Daoy (cell line): ENCODE measurements at regions not wholly inside any gene's neighbourhood (a gene's known extent, or its start where the extent isn't known, plus 50 kb on each side); places are given as distances from the start of the nearest gene placed in this dataset.
A peak's percentile ranks its signal among the peaks of the same experiment; 100 is the strongest.
"Not testable (repeated sequence)": the region's sequence is repeated elsewhere in the genome, so short reads cannot be mapped to it uniquely, and the experiment has no call there.

ENCODE experiments used
- DNase-seq: peaks from one replicate; pipeline ENCODE4 v3.0.0-alpha.2; 2015; ENCODE audit warnings: low read depth

DNA sequence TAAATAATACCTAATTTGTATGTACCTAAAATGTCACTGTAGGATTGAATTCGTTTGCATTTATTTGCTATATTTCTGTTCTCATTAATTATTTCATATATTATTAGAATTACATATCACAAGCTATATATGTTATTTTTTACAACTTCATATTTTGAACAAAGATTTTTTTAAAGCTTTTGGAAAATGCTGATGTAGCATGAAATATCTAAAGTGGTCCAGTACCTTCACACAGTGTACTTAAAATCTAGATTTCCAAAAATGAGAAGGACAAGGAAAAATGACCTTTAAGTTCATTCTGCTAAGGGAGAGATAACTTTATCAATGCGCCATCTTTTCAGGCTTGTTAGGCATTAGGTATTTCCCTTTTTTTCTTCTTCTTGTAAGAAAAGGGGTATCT, 71.8 kb downstream of the LARP7 start:
- DNase-seq, result no peak

DNA sequence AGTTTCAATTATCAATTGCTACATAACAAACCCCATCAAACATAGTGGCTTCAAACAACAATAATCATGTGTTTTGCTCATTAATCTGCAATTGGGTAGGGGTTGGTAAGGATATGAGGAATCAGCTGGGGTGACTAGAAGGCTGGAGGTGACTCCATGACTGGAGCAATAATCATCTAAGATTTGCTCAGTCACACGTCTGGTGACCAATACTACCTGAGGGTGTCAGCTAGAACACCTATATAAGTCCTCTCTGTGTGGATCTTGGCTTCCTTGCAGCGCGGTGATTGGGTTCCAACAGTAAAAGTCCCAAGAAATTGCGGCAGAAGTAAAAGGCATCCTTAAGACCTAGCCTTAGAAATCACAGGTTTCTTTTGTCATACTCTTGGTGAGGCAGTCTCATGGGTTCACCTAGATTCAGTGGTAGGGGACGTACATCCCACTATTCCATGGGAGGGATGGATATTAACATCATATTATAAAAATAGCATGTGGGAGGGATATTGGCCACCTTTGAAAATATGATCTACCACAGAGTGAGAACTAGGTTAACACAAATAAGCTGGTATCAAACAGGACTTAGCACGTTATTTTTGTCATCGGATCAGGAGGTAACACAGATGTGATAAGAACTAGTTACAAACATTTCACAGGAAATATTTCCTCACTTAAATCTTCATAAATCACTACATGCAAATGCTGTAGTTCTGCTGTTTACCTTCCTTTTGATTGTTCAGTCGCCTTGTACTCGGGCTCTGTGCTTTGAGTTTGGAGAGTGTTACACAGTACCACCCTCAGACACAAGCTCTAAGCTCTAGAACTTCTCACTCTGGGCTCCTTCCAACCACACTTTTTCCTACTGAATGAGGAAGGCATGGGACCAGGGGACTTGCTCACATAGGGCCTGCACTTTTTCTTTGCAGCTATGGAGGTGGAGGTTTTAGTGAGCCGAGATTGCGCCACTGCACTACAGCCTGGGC, 78.3 kb downstream of the LARP7 start:
- DNase-seq, result no peak

DNA sequence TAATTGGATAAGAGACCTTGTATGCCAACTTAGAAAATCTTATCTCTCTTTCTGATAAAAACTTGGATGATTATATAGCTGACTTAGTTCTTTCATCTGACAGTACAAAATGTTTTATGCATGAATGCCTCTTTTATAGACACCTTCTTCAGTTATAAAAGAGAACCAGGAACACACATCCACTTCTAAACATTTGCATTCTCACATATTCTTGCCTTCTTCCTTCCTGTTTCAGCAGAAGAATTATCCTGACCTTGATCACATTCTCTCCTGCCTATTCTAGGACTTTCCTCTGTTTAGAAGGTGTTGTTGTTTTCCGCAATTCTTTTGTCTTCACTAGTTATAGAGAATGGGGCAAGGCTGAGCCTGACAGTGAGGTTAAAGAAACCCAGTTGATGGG, 80.9 kb downstream of the LARP7 start:
- DNase-seq, result no peak

DNA sequence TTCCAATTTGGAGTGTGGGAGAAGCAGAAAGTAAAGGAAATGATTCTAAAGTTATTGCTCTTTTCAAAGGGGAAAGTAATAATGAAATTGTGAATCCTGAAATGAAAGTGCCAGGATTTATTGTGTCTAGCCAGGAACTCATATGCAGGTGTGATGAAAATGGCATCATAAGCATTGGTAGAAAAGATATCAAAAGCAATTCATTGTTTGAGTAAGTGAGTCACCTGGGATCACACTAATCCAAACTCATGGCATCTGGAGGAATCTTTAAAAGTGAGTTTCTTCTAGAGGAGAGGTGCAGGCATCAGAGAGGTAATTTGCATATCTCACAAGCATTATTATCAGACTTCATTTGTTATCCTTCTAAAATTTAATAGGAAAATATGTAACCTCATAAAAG, 84.7 kb downstream of the LARP7 start:
- no peak for DNase-seq

GRCh38 chr4:112726041-112726440, 89.1 kb downstream of the LARP7 start:
- DNase-seq, result no peak

DNA sequence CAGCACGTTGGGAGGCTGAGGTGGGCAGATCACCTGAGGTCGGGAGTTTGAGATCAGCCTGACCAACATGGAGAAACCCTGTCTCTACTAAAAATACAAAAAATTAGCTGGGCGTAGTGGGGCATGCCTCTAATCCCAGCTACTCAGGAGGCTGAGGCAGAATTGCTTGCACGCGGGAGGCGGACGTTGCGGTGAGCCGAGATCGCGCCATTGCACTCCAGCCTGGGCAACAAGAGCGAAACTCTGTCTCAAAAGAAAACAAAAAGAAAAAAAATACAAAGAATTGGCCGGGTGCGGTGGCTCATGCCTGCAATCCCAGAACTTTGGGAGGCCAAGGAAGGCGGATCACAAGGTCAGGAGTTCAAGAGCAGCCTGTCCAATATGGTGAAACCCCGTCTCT, 90.8 kb downstream of the LARP7 start:
- DNase-seq, result not testable (repeated sequence)

DNA sequence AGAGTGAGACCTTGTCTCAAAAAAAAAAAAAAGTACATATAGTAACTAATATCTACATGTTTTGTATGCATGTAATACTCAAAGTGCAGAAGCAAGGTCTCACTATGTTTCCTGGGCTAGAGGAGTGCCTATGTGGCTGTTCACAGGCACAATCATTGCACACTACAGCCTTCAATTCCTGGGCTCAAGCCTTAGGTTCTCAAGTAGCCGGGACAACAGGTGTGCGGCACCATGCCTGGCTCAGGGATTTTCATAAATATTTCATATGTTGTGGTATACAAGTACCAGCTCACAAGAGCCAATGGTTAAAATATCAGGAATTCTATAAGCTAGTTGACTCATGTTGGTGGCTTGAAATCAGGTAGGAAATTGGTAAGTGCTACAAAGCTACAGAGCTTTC, 94.8 kb downstream of the LARP7 start:
- no peak for DNase-seq

- no peak for DNase-seq
These were observed 95.2 kb downstream of the LARP7 start for GRCh38 chr4:112732142-112732541.

DNA sequence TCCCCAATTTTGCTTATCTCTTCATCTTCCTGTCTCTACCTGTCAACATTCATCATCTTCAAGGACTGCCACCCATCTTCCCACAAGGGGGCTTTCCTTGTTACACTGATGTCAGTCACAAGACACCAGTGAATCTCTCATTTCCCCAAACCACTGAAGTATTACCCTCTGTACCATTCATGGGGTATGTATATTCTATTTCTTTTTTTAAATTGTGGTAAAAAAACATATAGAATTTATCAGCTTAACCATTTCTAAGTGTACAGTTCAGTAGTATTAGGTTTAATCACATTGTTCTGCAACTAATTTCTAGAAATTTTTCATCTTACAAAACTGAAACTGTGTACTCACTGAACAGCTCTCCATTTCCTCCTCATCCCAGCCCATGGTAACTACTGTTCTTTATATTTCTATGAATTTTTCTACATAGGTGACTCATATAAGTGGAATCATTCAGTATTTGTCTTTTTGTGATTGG, 98.6 kb downstream of the LARP7 start:
- DNase-seq, result no peak

DNA sequence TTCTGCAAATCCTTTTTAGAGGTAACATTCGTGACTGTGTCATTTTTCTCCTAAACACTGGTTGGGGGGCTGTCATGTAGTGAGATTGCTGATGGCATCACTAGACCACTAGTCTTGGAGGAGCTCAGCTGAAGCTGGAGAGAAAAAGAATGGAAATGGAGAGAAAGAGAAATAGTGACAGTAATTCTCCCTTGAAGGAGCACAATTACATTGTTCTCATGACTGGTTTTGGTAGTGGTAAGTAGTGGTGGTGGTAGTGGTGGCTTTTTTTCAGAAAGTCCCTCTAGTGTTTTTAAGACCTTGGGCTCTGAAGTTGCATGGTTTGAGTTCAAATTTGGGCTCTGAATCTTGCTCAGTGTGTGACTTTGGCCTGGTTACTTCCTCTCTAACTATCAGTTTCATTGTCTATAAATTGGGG, 99.8 kb downstream of the LARP7 start:
- DNase-seq, result no peak

- DNase-seq, result no peak
These were observed 102.5 kb downstream of the LARP7 start for GRCh38 chr4:112739442-112739841.

- DNase-seq, result peak; percentile 30
These were observed 110.1 kb downstream of the LARP7 start for GRCh38 chr4:112747036-112747435.

GRCh38 chr4:112748352-112748878, 111.5 kb downstream of the LARP7 start:
- DNase-seq, result no peak

GRCh38 chr4:112750749-112751148, 113.8 kb downstream of the LARP7 start:
- not testable (repeated sequence) for DNase-seq

GRCh38 chr4:112751447-112751846, 114.5 kb downstream of the LARP7 start:
- DNase-seq, result no peak

GRCh38 chr4:112752061-112752460, 115.1 kb downstream of the LARP7 start:
- DNase-seq, result no peak

DNA sequence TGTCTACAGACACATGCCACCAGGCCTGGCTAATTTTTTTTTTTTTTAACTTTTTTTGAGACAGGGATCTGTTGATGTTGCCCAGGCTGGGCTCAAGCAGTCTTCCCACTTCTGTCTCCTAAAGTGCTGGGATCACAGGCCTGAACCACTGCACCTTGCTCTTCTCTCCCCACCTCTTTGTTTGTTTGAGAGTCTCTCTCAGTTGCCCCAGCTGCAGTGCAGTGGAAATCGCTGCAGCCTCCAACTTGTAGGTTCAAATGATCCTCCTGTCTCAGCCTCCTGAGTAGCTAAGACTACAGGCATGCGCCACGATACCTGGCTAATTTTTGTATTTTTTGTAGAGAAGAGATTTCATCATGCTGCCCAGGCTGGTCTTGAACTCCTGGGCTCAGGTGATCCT, 115.6 kb downstream of the LARP7 start:
- DNase-seq, result no peak

GRCh38 chr4:112753333-112753732, 116.4 kb downstream of the LARP7 start:
- no peak for DNase-seq

DNA sequence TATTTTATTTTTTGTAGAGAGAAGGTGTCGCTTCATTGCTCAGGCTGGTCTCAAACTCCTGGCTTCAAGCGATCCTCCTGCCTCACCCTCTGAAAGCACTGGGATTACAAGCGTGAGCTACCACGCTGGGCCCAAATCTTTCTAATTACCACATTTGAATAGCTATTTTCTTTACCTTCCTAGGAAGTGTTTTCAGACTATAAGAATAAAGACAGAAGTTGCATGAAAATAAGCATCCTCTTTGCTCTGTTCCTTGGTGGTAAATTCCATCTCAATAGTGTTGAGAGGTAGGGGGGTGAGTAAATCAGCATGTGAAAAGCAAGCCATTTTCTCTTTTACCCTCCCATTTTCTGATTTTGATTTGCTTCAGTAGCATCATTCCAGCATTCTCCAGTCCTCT, 122.4 kb downstream of the LARP7 start:
- no peak for DNase-seq

GRCh38 chr4:112765317-112765974, 128.5 kb downstream of the LARP7 start:
- DNase-seq, result no peak

DNA sequence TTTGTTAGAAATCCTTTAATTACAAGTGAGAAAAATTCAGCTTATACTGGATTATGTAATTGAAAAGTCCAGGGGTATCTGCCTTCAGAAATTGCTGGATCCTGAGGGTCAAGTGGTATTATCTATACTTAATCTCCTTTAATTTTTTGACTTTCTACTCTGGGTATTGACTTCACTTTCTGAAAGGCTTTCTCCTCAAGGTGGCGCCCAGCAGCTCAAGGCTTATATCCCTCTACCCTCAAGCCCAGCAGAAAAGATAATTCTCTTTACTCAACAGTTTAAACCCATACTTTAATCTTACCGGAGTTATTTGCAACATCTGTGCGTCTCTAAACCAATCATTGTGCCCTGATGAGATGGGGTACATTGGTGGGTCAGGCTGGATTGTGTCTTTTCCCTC, 129.5 kb downstream of the LARP7 start:
- DNase-seq, result peak; percentile 14

- no peak for DNase-seq
These were observed 130.4 kb downstream of the LARP7 start for GRCh38 chr4:112767386-112767785.

- DNase-seq, result no peak
These were observed 133.2 kb downstream of the LARP7 start for GRCh38 chr4:112770114-112770513.
